Common myeloid progenitor, CD34-positive (primary cell): ENCODE measurements at regions not wholly inside any gene's neighbourhood (a gene's known extent, or its start where the extent isn't known, plus 50 kb on each side); places are given as distances from the start of the nearest gene placed in this dataset.

Source experiments
- CTCF ChIA-PET: fragments of 350-600 bp; sonication (Branson Sonifier 250); formaldehyde crosslinking; loops from one replicate; lab custom pipeline; 2021; ENCODE audit warnings: antibody characterized with exemption; lab: Charles Lee
- POLR2A ChIA-PET: fragments of 350-600 bp; sonication (Branson Sonifier 250); formaldehyde crosslinking; loops from one replicate; lab custom pipeline; 2021; ENCODE audit warnings: antibody characterized with exemption; lab: Charles Lee
- DNase-seq, 3 donors: peaks; one replicate each; pipeline versions ENCODE4 v3.0.0 to v3.0.0-alpha.2; 2013
- H3K27ac ChIP-seq, 2 experiments: 1 replicate in 1 of 2; 2 replicates in 1 of 2; pipeline ENCODE4 v1.7.0; 2013; ENCODE audit warnings: inconsistent platforms in 2 of 2, low read length in 2 of 2, mild to moderate bottlenecking in 2 of 2, low read depth in 1 of 2, moderate library complexity in 1 of 2; ENCODE audit not compliant: severe bottlenecking in 2 of 2, insufficient read depth in 1 of 2, poor library complexity in 1 of 2
- H3K27me3 ChIP-seq, 5 experiments: replicated peaks in 2 of 5; 1 replicate in 3 of 5; 2 replicates in 2 of 5; pipeline versions ENCODE4 v1.6.1 to v1.7.0; 2013; ENCODE audit warnings: low read length in 4 of 5, mild to moderate bottlenecking in 2 of 5, moderate library complexity in 2 of 5, inconsistent platforms in 1 of 5; ENCODE audit not compliant: insufficient read depth in 5 of 5, control insufficient read depth in 4 of 5
- H3K36me3 ChIP-seq, 4 experiments: 1 replicate in 2 of 4; 2 replicates in 2 of 4; pipeline versions ENCODE4 v1.6.1 to v1.7.0; 2013; ENCODE audit warnings: low read length in 3 of 4, control low read depth in 1 of 4, mild to moderate bottlenecking in 1 of 4; ENCODE audit not compliant: control insufficient read depth in 4 of 4, insufficient read depth in 4 of 4
- H3K4me1 ChIP-seq, 4 experiments: 1 replicate in 3 of 4; 2 replicates in 1 of 4; pipeline versions ENCODE4 v1.6.1 to v1.7.1; 2013; ENCODE audit warnings: low read length in 3 of 4, mild to moderate bottlenecking in 3 of 4, control low read depth in 1 of 4, inconsistent platforms in 1 of 4, moderate library complexity in 1 of 4; ENCODE audit not compliant: control insufficient read depth in 4 of 4, insufficient read depth in 4 of 4; ENCODE audit errors: control extremely low read depth in 1 of 4
- H3K4me3 ChIP-seq, 7 experiments: 1 replicate in 4 of 7; 2 replicates in 3 of 7; pipeline versions ENCODE4 v1.5.1 to v1.7.0; 2013; ENCODE audit warnings: mild to moderate bottlenecking in 7 of 7, low read length in 6 of 7, moderate library complexity in 6 of 7, inconsistent platforms in 2 of 7, low read depth in 2 of 7, control low read depth in 1 of 7; ENCODE audit not compliant: insufficient read depth in 4 of 7, control insufficient read depth in 1 of 7; ENCODE audit errors: extremely low read depth in 1 of 7
- H3K9me3 ChIP-seq, 5 experiments: 1 replicate in 4 of 5; 2 replicates in 1 of 5; pipeline versions ENCODE4 v1.6.1 to v1.7.1; 2013; ENCODE audit warnings: low read length in 4 of 5, mild to moderate bottlenecking in 2 of 5, inconsistent platforms in 1 of 5, low read depth in 1 of 5, moderate library complexity in 1 of 5; ENCODE audit not compliant: control insufficient read depth in 4 of 5, insufficient read depth in 2 of 5; ENCODE audit errors: control extremely low read depth in 1 of 5
- whole genome bisulfite sequencing: methylation state at CpG from one replicate; pipeline ENCODE4 v1.1.5; 2013; ENCODE audit not compliant: insufficient coverage; 5-methylcytosine and 5-hydroxymethylcytosine counted together

DNA sequence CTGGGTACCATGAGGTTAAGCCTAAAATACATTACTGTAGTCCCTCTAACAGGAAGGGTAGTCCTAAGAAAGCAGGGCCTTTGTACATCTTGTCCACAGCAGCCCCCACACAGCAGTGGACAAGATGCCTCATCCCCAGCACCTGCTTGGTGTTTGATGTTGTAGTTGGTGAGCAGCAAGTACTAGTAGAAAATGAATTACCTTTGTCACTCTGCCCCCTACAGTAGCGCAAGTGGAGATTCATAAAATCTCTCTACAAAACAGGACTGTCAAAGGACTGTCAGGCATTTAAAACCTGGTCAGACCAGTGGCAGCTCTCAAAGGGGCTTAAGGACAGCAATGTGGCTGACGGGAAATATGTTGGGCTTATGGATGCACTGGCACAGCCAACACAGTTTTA, 122.5 kb downstream of the TMEM174 start:
- Histone ChIP-seq H3K9me3 (peaks cover 0 to 3% (median 0%) of the 10 kb centered on the region in 5 experiments), H3K27me3 (peaks cover 30 to 99% (median 78%) of the 10 kb centered on the region in 5 experiments), H3K27ac (no peak overlapping the region), H3K4me3 (no peak overlapping the region), H3K4me1 (peaks cover 0 to 9% (median 6%) of the 10 kb centered on the region in 4 experiments), H3K36me3 (no peaks in the 10 kb centered on the region)
- WGBS, result no CpG with 5 or more reads among the region's 2 CpGs
- no peak for DNase-seq
- POLR2A ChIA-PET, result no interaction called here
- CTCF ChIA-PET, result no interaction called here

DNA sequence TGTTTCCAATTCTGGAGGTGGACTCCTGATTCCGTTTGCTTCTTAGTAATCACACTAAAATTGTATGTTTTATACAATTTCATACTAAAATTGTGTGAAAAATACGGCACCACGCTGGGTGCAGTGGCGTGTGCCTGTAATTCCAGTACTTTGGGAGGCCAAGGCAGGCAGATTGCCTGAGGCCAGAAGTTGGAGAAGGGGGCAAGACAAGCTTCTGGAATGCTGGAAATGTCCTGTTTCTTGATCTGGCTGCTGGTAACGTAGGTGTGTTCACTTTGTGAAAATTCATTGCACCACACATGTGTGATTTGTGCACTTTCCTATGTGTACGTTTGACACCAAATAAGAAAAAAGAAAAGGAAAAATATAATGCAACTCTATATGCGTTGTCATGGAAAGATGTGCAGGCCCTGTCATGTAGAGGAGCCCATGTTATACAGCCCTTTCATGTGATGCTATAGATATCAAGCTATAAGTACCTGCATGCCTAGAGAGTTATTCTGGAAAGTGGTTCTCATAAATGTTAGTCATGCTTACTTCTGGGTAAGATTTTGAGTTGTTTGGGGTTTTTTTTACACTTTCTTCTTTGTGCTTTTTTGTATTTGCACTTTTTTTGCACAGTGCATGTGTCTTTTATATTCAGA, 119.9 kb downstream of the TMEM174 start:
- WGBS, result 93% methylated on average over 4 of the region's 7 CpGs
- Histone ChIP-seq H3K4me1 (peaks cover 0 to 2% (median 0%) of the 10 kb centered on the region in 4 experiments), H3K27ac (no peak overlapping the region), H3K9me3 (peaks cover 0 to 8% (median 2%) of the 10 kb centered on the region in 5 experiments), H3K4me3 (no peak overlapping the region), H3K36me3 (no peaks in the 10 kb centered on the region), H3K27me3 (peaks cover 19 to 97% (median 63%) of the 10 kb centered on the region in 5 experiments)
- ChIA-PET POLR2A (no interaction called here), CTCF (interaction anchor here (0.9 to 1.4 kb wide), 2 partner anchors 14 to 19 kb away, joined by 3 read pairs; no protein-coding TSS in a partner anchor)
- no peak for DNase-seq

DNA sequence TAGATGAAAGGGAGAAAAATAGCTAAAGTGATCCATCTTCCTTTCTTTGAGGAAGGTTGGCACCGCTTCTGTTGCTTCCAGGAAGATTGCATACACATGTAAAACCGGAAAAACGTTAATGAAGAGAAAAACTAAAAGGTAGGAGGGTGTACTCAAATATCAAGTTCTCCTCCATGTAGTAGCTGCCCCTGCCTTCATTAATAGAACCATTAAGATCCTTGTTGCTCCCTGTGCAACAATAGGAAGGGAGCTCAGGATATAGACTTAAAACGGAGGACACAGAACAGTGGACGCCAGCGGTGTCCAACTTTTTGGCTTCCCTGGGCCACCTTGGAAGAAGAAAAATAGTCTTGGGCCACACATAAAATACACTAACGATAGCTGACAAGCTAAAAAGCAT, 118.9 kb downstream of the TMEM174 start:
- DNase-seq, result no peak
- ChIA-PET CTCF (interaction anchor here (1.4 kb wide), 1 partner anchor 17 kb away, joined by 3 read pairs; no protein-coding TSS in a partner anchor), POLR2A (no interaction called here)
- Histone ChIP-seq H3K4me3 (no peak overlapping the region), H3K27me3 (peaks cover 12 to 86% (median 52%) of the 10 kb centered on the region in 5 experiments), H3K4me1 (peaks cover 0 to 2% (median 0%) of the 10 kb centered on the region in 4 experiments), H3K27ac (no peak overlapping the region), H3K9me3 (peaks cover 1 to 11% (median 2%) of the 10 kb centered on the region in 5 experiments), H3K36me3 (no peaks in the 10 kb centered on the region)
- 82% methylated on average over 2 of the region's 7 CpGs for WGBS

DNA sequence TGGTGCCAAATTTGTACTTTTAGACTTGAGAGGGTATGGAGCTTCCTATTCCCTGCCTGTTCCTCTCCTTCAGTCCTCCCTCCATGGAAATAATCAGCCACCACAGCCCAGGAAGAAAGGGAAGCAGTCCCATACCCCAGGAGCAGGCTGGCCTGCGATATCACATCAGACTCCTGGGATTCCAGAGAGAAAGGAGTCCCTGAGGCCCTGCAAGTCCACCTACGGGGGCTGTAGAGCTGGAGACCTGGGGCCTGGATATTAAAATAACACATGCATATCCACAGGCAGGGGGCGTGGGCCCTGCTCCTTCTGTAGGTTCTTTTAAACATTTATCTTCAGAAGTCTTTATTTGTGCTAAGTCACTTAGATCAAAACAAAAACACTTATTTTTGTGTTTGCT, 117.2 kb downstream of the TMEM174 start:
- H3K4me1 ChIP-seq, result no peaks in the 10 kb centered on the region
- H3K9me3 ChIP-seq, result peaks cover 0 to 13% (median 6%) of the 10 kb centered on the region in 5 experiments
- no peak for DNase-seq
- ChIA-PET CTCF (no interaction called here), POLR2A (no interaction called here)
- 95% methylated on average over 3 of the region's 3 CpGs for WGBS
- H3K27ac ChIP-seq, result no peak overlapping the region
- H3K4me3 ChIP-seq, result no peak overlapping the region
- no peaks in the 10 kb centered on the region for H3K36me3 ChIP-seq
- H3K27me3 ChIP-seq, result peaks cover 4 to 75% (median 38%) of the 10 kb centered on the region in 5 experiments

DNA sequence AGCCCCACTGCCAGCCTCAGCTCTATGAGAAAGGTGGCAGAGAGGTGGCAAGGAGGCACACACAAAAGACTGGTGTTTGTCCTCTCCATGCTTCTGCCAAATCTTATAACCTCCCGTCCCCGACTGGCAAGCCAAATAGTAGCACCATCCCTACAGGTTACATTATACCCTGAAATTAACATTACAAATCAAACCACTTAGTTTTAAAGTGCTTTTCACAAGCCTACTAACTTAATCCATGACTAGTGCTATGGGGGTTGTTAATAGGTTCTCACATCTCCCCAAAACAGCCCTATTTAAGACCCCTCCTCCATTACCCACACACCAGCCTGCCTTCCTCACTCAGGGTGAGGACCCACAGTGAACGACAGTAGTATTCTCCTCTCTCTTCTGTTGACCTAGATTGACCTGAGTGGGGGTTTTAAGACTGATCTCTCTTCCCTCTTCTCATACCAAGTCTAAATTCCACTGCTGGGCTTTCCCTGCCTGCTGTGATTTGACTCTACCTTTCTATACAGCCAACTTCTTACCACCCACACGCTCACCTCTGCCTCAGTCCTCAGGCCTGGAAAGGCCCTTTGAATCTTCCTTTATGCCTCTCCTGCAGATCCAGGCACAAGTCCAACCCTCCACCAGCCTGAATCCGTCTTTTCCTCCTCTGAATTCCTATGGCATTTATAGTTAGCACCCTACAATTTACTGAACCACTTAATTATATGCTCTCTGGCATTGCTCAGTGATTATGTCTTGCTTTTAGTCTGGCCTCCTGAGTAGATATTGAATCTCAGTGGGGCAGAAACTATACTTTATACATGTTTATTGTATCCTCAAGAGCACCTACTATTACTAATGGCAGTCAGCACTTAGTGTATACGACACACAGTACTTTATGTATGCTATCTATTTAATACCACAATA, 116.1 kb downstream of the TMEM174 start:
- Histone ChIP-seq H3K27me3 (peaks cover 4 to 73% (median 36%) of the 10 kb centered on the region in 5 experiments), H3K9me3 (peaks cover 0 to 13% (median 6%) of the 10 kb centered on the region in 5 experiments), H3K4me1 (no peaks in the 10 kb centered on the region), H3K27ac (no peak overlapping the region), H3K36me3 (no peaks in the 10 kb centered on the region), H3K4me3 (no peak overlapping the region)
- CTCF ChIA-PET, result no interaction called here
- POLR2A ChIA-PET, result no interaction called here
- DNase-seq, result no peak
- WGBS, result 73% methylated on average over 4 of the region's 6 CpGs

DNA sequence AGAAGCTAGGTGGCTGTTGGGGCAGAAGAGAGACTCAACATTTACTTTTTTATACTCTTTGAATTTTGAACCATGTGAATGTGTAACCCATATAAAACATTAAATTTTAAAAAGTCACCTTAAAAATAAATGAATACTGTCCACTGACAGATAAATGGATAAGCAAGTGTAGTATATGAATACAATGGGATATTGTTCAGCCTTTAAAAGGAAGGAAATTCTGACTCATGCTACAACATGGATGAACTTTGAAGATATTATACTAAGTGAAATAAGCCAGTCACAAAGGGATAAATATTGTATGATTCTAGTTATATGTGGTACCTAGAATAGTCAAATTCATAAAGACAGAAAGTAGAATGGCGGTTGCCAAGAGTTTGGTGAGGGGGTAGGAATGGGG, 113.9 kb downstream of the TMEM174 start:
- no peak for DNase-seq
- Histone ChIP-seq H3K4me3 (no peak overlapping the region), H3K9me3 (peaks cover 0 to 13% (median 6%) of the 10 kb centered on the region in 5 experiments), H3K27ac (no peak overlapping the region), H3K36me3 (no peaks in the 10 kb centered on the region), H3K4me1 (no peaks in the 10 kb centered on the region), H3K27me3 (peaks cover 8 to 71% (median 20%) of the 10 kb centered on the region in 5 experiments)
- ChIA-PET CTCF (no interaction called here), POLR2A (no interaction called here)
- 100% methylated on average over 1 of the region's 1 CpG for WGBS
